HG03108 (cell line): ENCODE measurements at regions not wholly inside any gene's neighbourhood (a gene's known extent, or its start where the extent isn't known, plus 50 kb on each side); places are given as distances from the start of the nearest gene placed in this dataset.
"Not testable (repeated sequence)": the region's sequence is repeated elsewhere in the genome, so short reads cannot be mapped to it uniquely, and the experiment has no call there.

ENCODE experiments used
- ATAC-seq: cut with Tn5 transposase; IDR thresholded peaks from one replicate; pipeline ENCODE4 v1.9.1; 2021; ENCODE audit warnings: moderate library complexity; ENCODE audit not compliant: unreplicated experiment

GRCh38 chr10:46792657-46793357 is 118.4 kb upstream of the PTPN20 start:
- not testable (repeated sequence) for ATAC-seq

GRCh38 chr10:46796351-46796750 is 114.9 kb upstream of the PTPN20 start:
- ATAC-seq, result not testable (repeated sequence)

GRCh38 chr10:46802010-46802409 is 109.2 kb upstream of the PTPN20 start:
- ATAC-seq, result not testable (repeated sequence)

GRCh38 chr10:46803082-46803481 is 108.1 kb upstream of the PTPN20 start:
- not testable (repeated sequence) for ATAC-seq

- not testable (repeated sequence) for ATAC-seq
These were observed 101.0 kb upstream of the PTPN20 start for GRCh38 chr10:46810222-46810621.

- ATAC-seq, result not testable (repeated sequence)
These were observed 95.1 kb upstream of the PTPN20 start for GRCh38 chr10:46816126-46816525.

GRCh38 chr10:46840393-46841050 is 70.7 kb upstream of the PTPN20 start:
- not testable (repeated sequence) for ATAC-seq

- ATAC-seq, result not testable (repeated sequence)
These were observed 70.1 kb upstream of the PTPN20 start for GRCh38 chr10:46841051-46841593.

- ATAC-seq, result not testable (repeated sequence)
These were observed 66.0 kb upstream of the PTPN20 start for GRCh38 chr10:46845194-46845593.

- not testable (repeated sequence) for ATAC-seq
These were observed 65.6 kb upstream of the PTPN20 start for GRCh38 chr10:46845640-46846039.

GRCh38 chr10:46860753-46861152 is 50.5 kb upstream of the PTPN20 start:
- not testable (repeated sequence) for ATAC-seq
